HepG2 (cell line): ENCODE measurements at regions not wholly inside any gene's neighbourhood (a gene's known extent, or its start where the extent isn't known, plus 50 kb on each side); places are given as distances from the start of the nearest gene placed in this dataset.

Experiments used
- ATAC-seq: fragments of 200-7000 bp; cut with Tn5 transposase; 3 replicates; pipeline ENCODE4 v1.9.1; 2020; ENCODE audit warnings: mild to moderate bottlenecking, moderate library complexity
- BruUV-seq: library from RNA; stranded (reverse); fragments of 400-500 nt; replicated peaks from 2 replicates; lab custom pipeline; 2021; lab: Mats Ljungman, UMichigan
- CTCF ChIA-PET: fragments of 300-600 bp; formaldehyde crosslinking; extraction: SDS; loops from one replicate; lab custom pipeline; 2021; ENCODE audit warnings: low total read pairs, inconsistent platforms, low intra/inter-chr PET ratio; lab: Yijun Ruan, JAX
- POLR2A ChIA-PET: fragments of 350-600 bp; sonication (Branson Sonifier 250); formaldehyde crosslinking; loops from one replicate; lab custom pipeline; 2020; ENCODE audit warnings: antibody characterized with exemption, inconsistent platforms; lab: Yijun Ruan, JAX
- DNase-seq: peaks from one replicate; pipeline ENCODE4 v3.0.0-alpha.2; 2015; ENCODE audit warnings: low spot score
- FAIRE-seq: peaks from 3 replicates; lab custom pipeline; 2011; peaks lifted over from hg19 to GRCh38; lab: Jason Lieb, UNC
- H2AFZ ChIP-seq: one replicate; pipeline ENCODE4 v1.6.1; 2011; ENCODE audit warnings: low read length, inconsistent platforms
- H3K27ac ChIP-seq: fragments of 300-600 bp; 3 replicates; pipeline ENCODE4 v1.8.0; 2011; ENCODE audit warnings: mixed run types, mild to moderate bottlenecking, mixed read lengths, low read length, inconsistent platforms; ENCODE audit not compliant: insufficient read depth; ENCODE audit errors: extremely low read length
- H3K27me3 ChIP-seq, 2 experiments: fragments of 200-600 bp in 1 of 2; 2 replicates in 1 of 2; 3 replicates in 1 of 2; pipeline versions ENCODE4 v1.6.0 to v1.8.0; 2011; ENCODE audit warnings: low read length in 2 of 2, mild to moderate bottlenecking in 2 of 2, moderate library complexity in 2 of 2, inconsistent platforms in 1 of 2; ENCODE audit not compliant: insufficient read depth in 2 of 2, control insufficient read depth in 1 of 2
- H3K36me3 ChIP-seq, 2 experiments: fragments of 200-600 bp in 1 of 2; replicated peaks in 1 of 2; 2 replicates in 1 of 2; 3 replicates in 1 of 2; pipeline versions ENCODE4 v1.5.1 to v1.8.0; 2011; ENCODE audit warnings: low read length in 2 of 2, inconsistent platforms in 1 of 2; ENCODE audit not compliant: insufficient read depth in 2 of 2, control insufficient read depth in 1 of 2
- H3K4me1 ChIP-seq: 2 replicates; pipeline ENCODE4 v1.5.1; 2012; ENCODE audit warnings: low read length, inconsistent platforms; ENCODE audit not compliant: insufficient read depth
- H3K4me2 ChIP-seq: 2 replicates; pipeline ENCODE4 v1.6.0; 2011; ENCODE audit warnings: low read depth, low read length, inconsistent platforms
- H3K4me3 ChIP-seq, 3 experiments: fragments of 200-600 bp in 1 of 3; sonication (generic), shearing (Covaris generic) in 1 of 3; replicated peaks in 1 of 3; 2 replicates each; pipeline ENCODE4 v1.5.1; 2011 to 2016; ENCODE audit warnings: low read length in 3 of 3, inconsistent platforms in 2 of 3, low read depth in 2 of 3, mild to moderate bottlenecking in 2 of 3, control low read depth in 1 of 3, mixed read lengths in 1 of 3; ENCODE audit not compliant: insufficient read depth in 1 of 3
- H3K79me2 ChIP-seq: one replicate; pipeline ENCODE4 v1.6.1; 2011; ENCODE audit warnings: low read length, inconsistent platforms; ENCODE audit not compliant: insufficient read depth
- H3K9ac ChIP-seq: 2 replicates; pipeline ENCODE4 v1.6.0; 2011; ENCODE audit warnings: mild to moderate bottlenecking, low read depth, low read length, inconsistent platforms; ENCODE audit not compliant: insufficient read depth
- H3K9me3 ChIP-seq: 2 replicates; pipeline ENCODE4 v1.5.1; 2012; ENCODE audit warnings: mild to moderate bottlenecking, low read length
- H4K20me1 ChIP-seq: 2 replicates; pipeline ENCODE4 v1.6.0; 2011; ENCODE audit warnings: inconsistent platforms, mild to moderate bottlenecking, low read length, moderate library complexity; ENCODE audit not compliant: insufficient read depth
- DNMT1 ChIP-seq: sonication (generic); formaldehyde crosslinking; IDR thresholded peaks from 2 replicates; pipeline ENCODE4 v1.5.1; 2020; ENCODE audit warnings: mild to moderate bottlenecking, missing genetic modification reagents
- FOXO1 ChIP-seq: sonication (generic); formaldehyde crosslinking; IDR thresholded peaks from 2 replicates; pipeline ENCODE4 v1.4.0; 2020; ENCODE audit warnings: missing genetic modification reagents
- KMT2B ChIP-seq: IDR thresholded peaks from 2 replicates; pipeline ENCODE4 v1.6.1; 2016; ENCODE audit warnings: missing genetic modification reagents, missing compliant biosample characterization
- PAXIP1 ChIP-seq: sonication (generic); formaldehyde crosslinking; conservative IDR thresholded peaks from 2 replicates; pipeline ENCODE4 v1.4.0; 2020; ENCODE audit warnings: mild to moderate bottlenecking, missing genetic modification reagents, moderate library complexity
- ZFP1 ChIP-seq: IDR thresholded peaks from 2 replicates; pipeline ENCODE4 v1.6.1; 2016
- ZFP37 ChIP-seq: sonication (generic); formaldehyde crosslinking; IDR thresholded peaks from 2 replicates; pipeline ENCODE4 v1.4.0; 2020; ENCODE audit warnings: missing genetic modification reagents, borderline replicate concordance
- ZFP82 ChIP-seq: sonication (generic); formaldehyde crosslinking; IDR thresholded peaks from 2 replicates; pipeline ENCODE4 v1.5.1; 2020; ENCODE audit warnings: mild to moderate bottlenecking, missing genetic modification reagents, borderline replicate concordance
- ZMYM4 ChIP-seq: sonication (generic); formaldehyde crosslinking; IDR thresholded peaks from 2 replicates; pipeline ENCODE4 v1.8.1; 2023; ENCODE audit warnings: mild to moderate bottlenecking, missing genetic modification reagents
- ZNF367 ChIP-seq: sonication (generic); formaldehyde crosslinking; IDR thresholded peaks from 2 replicates; pipeline ENCODE4 v1.4.0; 2020; ENCODE audit warnings: missing genetic modification reagents, borderline replicate concordance
- ZNF513 ChIP-seq: sonication (generic); formaldehyde crosslinking; conservative IDR thresholded peaks from 2 replicates; pipeline ENCODE4 v1.5.0; 2020; ENCODE audit warnings: missing genetic modification reagents
- ZNF556 ChIP-seq: sonication (generic); formaldehyde crosslinking; IDR thresholded peaks from 2 replicates; pipeline ENCODE4 v1.4.0; 2020; ENCODE audit warnings: mild to moderate bottlenecking, missing genetic modification reagents, borderline replicate concordance
- ZSCAN25 ChIP-seq: sonication (generic); formaldehyde crosslinking; IDR thresholded peaks from 2 replicates; pipeline ENCODE4 v1.8.0; 2022; ENCODE audit warnings: mild to moderate bottlenecking, missing genetic modification reagents
- ZSCAN30 ChIP-seq: sonication (generic); formaldehyde crosslinking; IDR thresholded peaks from 2 replicates; pipeline ENCODE4 v1.5.0; 2020; ENCODE audit warnings: mild to moderate bottlenecking, missing genetic modification reagents
- WGBS: methylation state at CpG from one replicate; pipeline ENCODE4 v1.1.6; 2017; ENCODE audit warnings: low lambda C conversion rate; 5-methylcytosine and 5-hydroxymethylcytosine counted together
- in situ Hi-C: cut with HindIII; loops from 2 replicates; pipeline ENCODE4 v1.10.0; 2017; ENCODE audit warnings: low pct_unique_long_range_greater_than_20kb; ENCODE audit not compliant: extremely low pct_ligation_motif_present
- intact Hi-C: fragments of 100-400 bp; cut with micrococcal nuclease; formaldehyde crosslinking; loops from one replicate; pipeline ENCODE4 v1.10.0; 2022; ENCODE audit not compliant: unreplicated experiment
- TF ChIP-seq, protein P1 (sequence below): sonication (generic); formaldehyde crosslinking; IDR thresholded peaks from 2 replicates; pipeline ENCODE4 v1.4.0; 2020; ENCODE audit warnings: missing genetic modification reagents, low read depth, mild to moderate bottlenecking, borderline replicate concordance
- TF ChIP-seq, protein P2 (sequence below): IDR thresholded peaks from 2 replicates; pipeline ENCODE4 v1.6.1; 2016; ENCODE audit warnings: low read depth, missing genetic modification reagents, missing compliant biosample characterization

GRCh38 chr4:153939570-153939969 lies 150.7 kb upstream of the SFRP2 start:
- H3K27me3 ChIP-seq = no peaks in the 10 kb centered on the region; a peak in 1 of 5 replicates
- no peak overlapping the region for H3K27ac ChIP-seq
- in situ Hi-C loops = no loop called here
- no peaks in the 10 kb centered on the region for H4K20me1 ChIP-seq
- ChIA-PET CTCF (no interaction called here), POLR2A (no interaction called here)
- H3K4me1 ChIP-seq = no peaks in the 10 kb centered on the region
- no TSS peak for BruUV-seq
- ATAC-seq (no peak), DNase-seq (no peak), FAIRE-seq (no peak)
- no peak overlapping the region for H3K4me2 ChIP-seq
- H2AFZ ChIP-seq = no peak overlapping the region
- 0% methylated on average over 1 of the region's 1 CpG for WGBS
- H3K4me3 ChIP-seq = no peak overlapping the region
- intact Hi-C loops = no loop called here
- H3K9me3 ChIP-seq = no peaks in the 10 kb centered on the region
- H3K9ac ChIP-seq = no peak overlapping the region
- no peaks in the 10 kb centered on the region for H3K79me2 ChIP-seq
- no peaks in the 10 kb centered on the region for H3K36me3 ChIP-seq
- TF ChIP-seq, protein P1, sequence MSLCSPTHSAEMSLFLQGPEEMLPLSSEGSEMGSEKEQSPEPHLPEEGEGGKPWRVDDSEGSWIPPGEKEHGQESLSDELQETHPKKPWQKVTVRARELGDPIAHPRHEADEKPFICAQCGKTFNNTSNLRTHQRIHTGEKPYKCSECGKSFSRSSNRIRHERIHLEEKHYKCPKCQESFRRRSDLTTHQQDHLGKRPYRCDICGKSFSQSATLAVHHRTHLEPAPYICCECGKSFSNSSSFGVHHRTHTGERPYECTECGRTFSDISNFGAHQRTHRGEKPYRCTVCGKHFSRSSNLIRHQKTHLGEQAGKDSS (CRISPR knock-in tag) = no peak
- TF ChIP-seq ZFP82 (CRISPR knock-in tag) = no peak
- no peak for TF ChIP-seq ZMYM4 (CRISPR knock-in tag)
- TF ChIP-seq ZFP37 = no peak
- TF ChIP-seq FOXO1 (CRISPR knock-in tag) = no peak
- TF ChIP-seq, protein P2, sequence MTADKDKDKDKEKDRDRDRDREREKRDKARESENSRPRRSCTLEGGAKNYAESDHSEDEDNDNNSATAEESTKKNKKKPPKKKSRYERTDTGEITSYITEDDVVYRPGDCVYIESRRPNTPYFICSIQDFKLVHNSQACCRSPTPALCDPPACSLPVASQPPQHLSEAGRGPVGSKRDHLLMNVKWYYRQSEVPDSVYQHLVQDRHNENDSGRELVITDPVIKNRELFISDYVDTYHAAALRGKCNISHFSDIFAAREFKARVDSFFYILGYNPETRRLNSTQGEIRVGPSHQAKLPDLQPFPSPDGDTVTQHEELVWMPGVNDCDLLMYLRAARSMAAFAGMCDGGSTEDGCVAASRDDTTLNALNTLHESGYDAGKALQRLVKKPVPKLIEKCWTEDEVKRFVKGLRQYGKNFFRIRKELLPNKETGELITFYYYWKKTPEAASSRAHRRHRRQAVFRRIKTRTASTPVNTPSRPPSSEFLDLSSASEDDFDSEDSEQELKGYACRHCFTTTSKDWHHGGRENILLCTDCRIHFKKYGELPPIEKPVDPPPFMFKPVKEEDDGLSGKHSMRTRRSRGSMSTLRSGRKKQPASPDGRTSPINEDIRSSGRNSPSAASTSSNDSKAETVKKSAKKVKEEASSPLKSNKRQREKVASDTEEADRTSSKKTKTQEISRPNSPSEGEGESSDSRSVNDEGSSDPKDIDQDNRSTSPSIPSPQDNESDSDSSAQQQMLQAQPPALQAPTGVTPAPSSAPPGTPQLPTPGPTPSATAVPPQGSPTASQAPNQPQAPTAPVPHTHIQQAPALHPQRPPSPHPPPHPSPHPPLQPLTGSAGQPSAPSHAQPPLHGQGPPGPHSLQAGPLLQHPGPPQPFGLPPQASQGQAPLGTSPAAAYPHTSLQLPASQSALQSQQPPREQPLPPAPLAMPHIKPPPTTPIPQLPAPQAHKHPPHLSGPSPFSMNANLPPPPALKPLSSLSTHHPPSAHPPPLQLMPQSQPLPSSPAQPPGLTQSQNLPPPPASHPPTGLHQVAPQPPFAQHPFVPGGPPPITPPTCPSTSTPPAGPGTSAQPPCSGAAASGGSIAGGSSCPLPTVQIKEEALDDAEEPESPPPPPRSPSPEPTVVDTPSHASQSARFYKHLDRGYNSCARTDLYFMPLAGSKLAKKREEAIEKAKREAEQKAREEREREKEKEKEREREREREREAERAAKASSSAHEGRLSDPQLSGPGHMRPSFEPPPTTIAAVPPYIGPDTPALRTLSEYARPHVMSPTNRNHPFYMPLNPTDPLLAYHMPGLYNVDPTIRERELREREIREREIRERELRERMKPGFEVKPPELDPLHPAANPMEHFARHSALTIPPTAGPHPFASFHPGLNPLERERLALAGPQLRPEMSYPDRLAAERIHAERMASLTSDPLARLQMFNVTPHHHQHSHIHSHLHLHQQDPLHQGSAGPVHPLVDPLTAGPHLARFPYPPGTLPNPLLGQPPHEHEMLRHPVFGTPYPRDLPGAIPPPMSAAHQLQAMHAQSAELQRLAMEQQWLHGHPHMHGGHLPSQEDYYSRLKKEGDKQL (CRISPR knock-in tag) = no peak
- no peak for TF ChIP-seq KMT2B (CRISPR knock-in tag)
- TF ChIP-seq DNMT1 (CRISPR knock-in tag) = no peak
- TF ChIP-seq PAXIP1 (CRISPR knock-in tag) = no peak
- TF ChIP-seq ZSCAN30 (CRISPR knock-in tag) = no peak
- no peak for TF ChIP-seq ZSCAN25 (CRISPR knock-in tag)
- no peak for TF ChIP-seq ZNF367
- TF ChIP-seq ZNF556 = no peak
- no peak for TF ChIP-seq ZFP1 (CRISPR knock-in tag)
- no peak for TF ChIP-seq ZNF513
